SK-N-SH treated with all-trans-retinoic acid at 6 μM for 48 hours (cell line): ENCODE measurements at regions not wholly inside any gene's neighbourhood (a gene's known extent, or its start where the extent isn't known, plus 50 kb on each side); places are given as distances from the start of the nearest gene placed in this dataset.

ENCODE experiments used
- ATAC-seq: fragments of 200-7000 bp; cut with Tn5 transposase; 3 replicates; pipeline ENCODE4 v1.9.1; 2020; ENCODE audit warnings: mild to moderate bottlenecking, moderate library complexity
- ARNTL ChIP-seq: fragments of 450-650 bp; formaldehyde crosslinking; IDR thresholded peaks from 2 replicates; pipeline ENCODE4 v1.5.0; 2020; ENCODE audit warnings: low read depth, mild to moderate bottlenecking, moderate library complexity, borderline replicate concordance
- CREB5 ChIP-seq: fragments of 250-450 bp; sonication (Bioruptor Pico); IDR thresholded peaks from 2 replicates; pipeline ENCODE4 v1.5.1; 2020; ENCODE audit warnings: low read depth, mild to moderate bottlenecking, moderate library complexity
- CSDC2 ChIP-seq: fragments of 250-450 bp; sonication (Bioruptor Pico); IDR thresholded peaks from 2 replicates; pipeline ENCODE4 v1.5.0; 2020; ENCODE audit warnings: mild to moderate bottlenecking, moderate library complexity
- CSRNP3 ChIP-seq: fragments of 250-450 bp; sonication (Bioruptor Pico); IDR thresholded peaks from 2 replicates; pipeline ENCODE4 v1.5.1; 2021; ENCODE audit warnings: mild to moderate bottlenecking, moderate library complexity
- ISL1 ChIP-seq: fragments of 250-450 bp; sonication (Bioruptor Pico); IDR thresholded peaks from 2 replicates; pipeline ENCODE4 v2.1.2; 2022; ENCODE audit warnings: mild to moderate bottlenecking, moderate library complexity
- OSR1 ChIP-seq: fragments of 250-450 bp; sonication (Bioruptor Pico); IDR thresholded peaks from 2 replicates; pipeline ENCODE4 v1.8.0; 2022; ENCODE audit warnings: moderate library complexity, mild to moderate bottlenecking, inconsistent platforms
- PATZ1 ChIP-seq: fragments of 250-450 bp; sonication (Bioruptor Pico); IDR thresholded peaks from 2 replicates; pipeline ENCODE4 v1.8.0; 2020; ENCODE audit warnings: mild to moderate bottlenecking, moderate library complexity, borderline replicate concordance
- POU6F1 ChIP-seq: fragments of 250-450 bp; sonication (Bioruptor Pico); IDR thresholded peaks from 2 replicates; pipeline ENCODE4 v1.8.0; 2021; ENCODE audit warnings: low read depth, mild to moderate bottlenecking, moderate library complexity, borderline replicate concordance
- PPARA ChIP-seq: fragments of 250-450 bp; sonication (Bioruptor Pico); IDR thresholded peaks from 2 replicates; pipeline ENCODE4 v1.5.0; 2020; ENCODE audit warnings: mild to moderate bottlenecking, borderline replicate concordance
- RARB ChIP-seq: fragments of 250-450 bp; sonication (Bioruptor Pico); IDR thresholded peaks from 2 replicates; pipeline ENCODE4 v1.8.0; 2021; ENCODE audit warnings: mild to moderate bottlenecking, moderate library complexity
- SNAI2 ChIP-seq: fragments of 250-450 bp; sonication (Bioruptor Pico); IDR thresholded peaks from 2 replicates; pipeline ENCODE4 v1.5.0; 2020; ENCODE audit warnings: mild to moderate bottlenecking, moderate library complexity
- TOX ChIP-seq: fragments of 250-450 bp; sonication (Bioruptor Pico); IDR thresholded peaks from 2 replicates; pipeline ENCODE4 v1.8.0; 2021; ENCODE audit warnings: mild to moderate bottlenecking, moderate library complexity, borderline replicate concordance
- TSHZ2 ChIP-seq: fragments of 250-450 bp; sonication (Bioruptor Pico); IDR thresholded peaks from 2 replicates; pipeline ENCODE4 v1.5.0; 2020; ENCODE audit warnings: mild to moderate bottlenecking, moderate library complexity
- ZC3H10 ChIP-seq: fragments of 250-450 bp; sonication (Bioruptor Pico); IDR thresholded peaks from 2 replicates; pipeline ENCODE4 v1.5.1; 2021; ENCODE audit warnings: mild to moderate bottlenecking, moderate library complexity
- ZFP3 ChIP-seq: fragments of 250-450 bp; sonication (Bioruptor Pico); IDR thresholded peaks from 2 replicates; pipeline ENCODE4 v1.5.0; 2020; ENCODE audit warnings: mild to moderate bottlenecking, moderate library complexity
- ZFP30 ChIP-seq: fragments of 450-650 bp; formaldehyde crosslinking; IDR thresholded peaks from 2 replicates; pipeline ENCODE4 v1.5.0; 2022; ENCODE audit warnings: mild to moderate bottlenecking, moderate library complexity
- ZNF565 ChIP-seq: fragments of 450-650 bp; formaldehyde crosslinking; conservative IDR thresholded peaks from 2 replicates; pipeline ENCODE4 v1.5.0; 2020; ENCODE audit warnings: low read depth, mild to moderate bottlenecking, moderate library complexity
- ZNF70 ChIP-seq: fragments of 450-650 bp; formaldehyde crosslinking; IDR thresholded peaks from 2 replicates; pipeline ENCODE4 v1.5.0; 2020; ENCODE audit warnings: mild to moderate bottlenecking, moderate library complexity
- ZNF8 ChIP-seq: fragments of 450-650 bp; formaldehyde crosslinking; IDR thresholded peaks from 2 replicates; pipeline ENCODE4 v1.5.0; 2020; ENCODE audit warnings: mild to moderate bottlenecking, moderate library complexity

GRCh38 chr3:182104881-182105280, 393.2 kb downstream of the SOX2 start (continued):
- no peak for TF ChIP-seq RARB

- TF ChIP-seq ARNTL (CRISPR knock-in tag) (no peak), POU6F1 (no peak), CSRNP3 (CRISPR knock-in tag) (no peak), ZFP3 (CRISPR knock-in tag) (no peak), TOX (CRISPR knock-in tag) (no peak)
- TF ChIP-seq, all 23 proteins: peak for 0
- no peak for ATAC-seq
These were observed 394.1 kb downstream of the SOX2 start for GRCh38 chr3:182105875-182106274.

- TF ChIP-seq ARNTL (CRISPR knock-in tag): no peak
- TF ChIP-seq ZC3H10 (CRISPR knock-in tag): no peak
- no peak for ATAC-seq
These were observed 396.6 kb downstream of the SOX2 start for GRCh38 chr3:182108371-182108770.

- no peak for TF ChIP-seq ZC3H10 (CRISPR knock-in tag)
- TF ChIP-seq ZNF565 (CRISPR knock-in tag): no peak
- TF ChIP-seq POU6F1: no peak
- TF ChIP-seq SNAI2: no peak
- TF ChIP-seq CSDC2: no peak
- no peak for ATAC-seq
These were observed 400.2 kb downstream of the SOX2 start for GRCh38 chr3:182111967-182112366.

- no peak for ATAC-seq
- TF ChIP-seq OSR1 (CRISPR knock-in tag) (no peak), ZFP3 (CRISPR knock-in tag) (no peak), ZNF565 (CRISPR knock-in tag) (no peak), ZFP30 (CRISPR knock-in tag) (no peak), CREB5 (no peak), POU6F1 (no peak), ISL1 (CRISPR knock-in tag) (no peak), ZNF70 (CRISPR knock-in tag) (no peak), ZNF8 (CRISPR knock-in tag) (no peak), RARB (no peak), PATZ1 (no peak), PPARA (no peak), ZC3H10 (CRISPR knock-in tag) (no peak), SNAI2 (no peak), TSHZ2 (CRISPR knock-in tag) (no peak), CSRNP3 (CRISPR knock-in tag) (no peak)
These were observed 403.7 kb downstream of the SOX2 start for GRCh38 chr3:182115328-182116015.
